GM21390 (cell line): ENCODE measurements at regions not wholly inside any gene's neighbourhood (a gene's known extent, or its start where the extent isn't known, plus 50 kb on each side); places are given as distances from the start of the nearest gene placed in this dataset.
"Not testable (repeated sequence)": the region's sequence is repeated elsewhere in the genome, so short reads cannot be mapped to it uniquely, and the experiment has no call there.

ENCODE experiments used
- ATAC-seq: cut with Tn5 transposase; IDR thresholded peaks from one replicate; pipeline ENCODE4 v1.9.1; 2021; ENCODE audit not compliant: unreplicated experiment

GRCh38 chr15:37397266-37398022 is 297.1 kb upstream of the MEIS2 start:
- ATAC-seq = no peak

- no peak for ATAC-seq
These were observed 315.8 kb upstream of the MEIS2 start for GRCh38 chr15:37416103-37416502.

- ATAC-seq = no peak
These were observed 325.2 kb upstream of the MEIS2 start for GRCh38 chr15:37425541-37425940.

GRCh38 chr15:37427393-37427792 is 327.0 kb upstream of the MEIS2 start:
- ATAC-seq = not testable (repeated sequence)

- ATAC-seq = no peak
These were observed 346.6 kb upstream of the MEIS2 start for GRCh38 chr15:37446921-37447320.

- ATAC-seq = no peak
These were observed 352.1 kb upstream of the MEIS2 start for GRCh38 chr15:37452498-37452897.

- no peak for ATAC-seq
These were observed 380.1 kb upstream of the MEIS2 start for GRCh38 chr15:37480482-37480881.

GRCh38 chr15:37481126-37481525 is 380.8 kb upstream of the MEIS2 start:
- no peak for ATAC-seq

- ATAC-seq = no peak
These were observed 383.4 kb upstream of the MEIS2 start for GRCh38 chr15:37483779-37484178.

- no peak for ATAC-seq
These were observed 384.7 kb upstream of the MEIS2 start for GRCh38 chr15:37485056-37485455.

GRCh38 chr15:37490707-37491106 is 390.4 kb upstream of the MEIS2 start:
- no peak for ATAC-seq

- ATAC-seq = no peak
These were observed 416.3 kb upstream of the MEIS2 start for GRCh38 chr15:37516621-37517020.

GRCh38 chr15:37517191-37517895 is 417.0 kb upstream of the MEIS2 start:
- no peak for ATAC-seq

GRCh38 chr15:37518436-37518835 is 416.0 kb upstream of the TMCO5A start:
- no peak for ATAC-seq

GRCh38 chr15:37520026-37520425 is 414.4 kb upstream of the TMCO5A start:
- ATAC-seq = no peak

- no peak for ATAC-seq
These were observed 413.6 kb upstream of the TMCO5A start for GRCh38 chr15:37520882-37521281.

- no peak for ATAC-seq
These were observed 409.8 kb upstream of the TMCO5A start for GRCh38 chr15:37524601-37525000.

GRCh38 chr15:37528432-37528831 is 406.0 kb upstream of the TMCO5A start:
- ATAC-seq = no peak

GRCh38 chr15:37536967-37537605 is 397.4 kb upstream of the TMCO5A start:
- ATAC-seq = no peak

- ATAC-seq = no peak
These were observed 396.6 kb upstream of the TMCO5A start for GRCh38 chr15:37537802-37538201.

- no peak for ATAC-seq
These were observed 386.3 kb upstream of the TMCO5A start for GRCh38 chr15:37548116-37548515.
